ENCODE measurements at regions not wholly inside any gene's neighbourhood (a gene's known extent, or its start where the extent isn't known, plus 50 kb on each side); places are given as distances from the start of the nearest gene placed in this dataset.

DNA sequence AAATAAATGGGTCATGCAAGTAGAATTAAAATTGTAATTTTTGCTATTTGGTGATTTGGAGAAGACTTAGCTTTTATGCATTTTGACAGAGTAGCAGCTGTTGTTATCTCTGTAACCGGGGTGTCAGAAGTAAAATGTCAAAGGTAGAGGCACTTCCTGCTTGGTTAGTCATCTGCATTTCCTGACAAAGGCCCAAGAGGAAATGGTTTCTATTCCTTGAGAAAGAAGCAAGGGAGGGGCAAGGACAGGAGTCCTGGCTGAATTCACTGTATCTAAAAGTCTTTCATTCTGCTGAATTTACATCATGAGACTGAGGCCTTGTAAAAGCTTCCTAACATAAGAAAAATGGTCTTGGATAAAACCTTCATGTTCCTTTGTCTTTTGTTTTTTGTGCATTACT lies 550.9 kb upstream of the BOD1L1 start:
- Histone ChIP-seq H4K20me1 (ENCODE audit: insufficient read depth, low read length) (no peaks in the 10 kb centered on the region), H3K27me3 (replicated peaks; ENCODE audit: insufficient read depth, low read length) (no peaks in the 10 kb centered on the region), H3F3A (ENCODE audit: insufficient read depth, low read length) (peaks cover 38% of the 10 kb centered on the region), H3K9me3 (replicated peaks; ENCODE audit: insufficient read depth, low read length) (no peaks in the 10 kb centered on the region), H2AFZ (ENCODE audit: low read length) (0 out of 2 replicates have a peak overlapping the region, but pooled peaks have one; percentile 8), H3K9ac (ENCODE audit: low read length) (peak overlapping the region; percentile 70), H3K9me2 (replicated peaks; ENCODE audit: insufficient read depth, low read length) (no peaks in the 10 kb centered on the region), H3K36me3 (replicated peaks; ENCODE audit: insufficient read depth, low read length) (no peaks in the 10 kb centered on the region), H3K4me2 (ENCODE audit: low read depth, low read length) (peak overlapping the region; percentile 75), H3K4me3 (ENCODE audit: low read length) (peak overlapping the region; percentile 20; the same call in 1 of the 2 replicates), H3K27ac (ENCODE audit: low read length) (peak overlapping the region; percentile 99), H3K4me1 (ENCODE audit: low read length) (peaks cover 38% of the 10 kb centered on the region), H3K79me2 (ENCODE audit: low read length) (no peaks in the 10 kb centered on the region)
- TF ChIP-seq, protein P1, sequence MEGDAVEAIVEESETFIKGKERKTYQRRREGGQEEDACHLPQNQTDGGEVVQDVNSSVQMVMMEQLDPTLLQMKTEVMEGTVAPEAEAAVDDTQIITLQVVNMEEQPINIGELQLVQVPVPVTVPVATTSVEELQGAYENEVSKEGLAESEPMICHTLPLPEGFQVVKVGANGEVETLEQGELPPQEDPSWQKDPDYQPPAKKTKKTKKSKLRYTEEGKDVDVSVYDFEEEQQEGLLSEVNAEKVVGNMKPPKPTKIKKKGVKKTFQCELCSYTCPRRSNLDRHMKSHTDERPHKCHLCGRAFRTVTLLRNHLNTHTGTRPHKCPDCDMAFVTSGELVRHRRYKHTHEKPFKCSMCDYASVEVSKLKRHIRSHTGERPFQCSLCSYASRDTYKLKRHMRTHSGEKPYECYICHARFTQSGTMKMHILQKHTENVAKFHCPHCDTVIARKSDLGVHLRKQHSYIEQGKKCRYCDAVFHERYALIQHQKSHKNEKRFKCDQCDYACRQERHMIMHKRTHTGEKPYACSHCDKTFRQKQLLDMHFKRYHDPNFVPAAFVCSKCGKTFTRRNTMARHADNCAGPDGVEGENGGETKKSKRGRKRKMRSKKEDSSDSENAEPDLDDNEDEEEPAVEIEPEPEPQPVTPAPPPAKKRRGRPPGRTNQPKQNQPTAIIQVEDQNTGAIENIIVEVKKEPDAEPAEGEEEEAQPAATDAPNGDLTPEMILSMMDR (IDR thresholded peaks at IDR 0.05; ENCODE audit: low read length), result no peak
- TF ChIP-seq EZH2phosphoT487 (IDR thresholded peaks at IDR 0.05; ENCODE audit: low read length) (no peak), EZH2 (optimal IDR thresholded peaks at IDR 0.05; ENCODE audit: low read depth, low read length) (no peak)
- peak; percentile 79 for DNase-seq

DNA sequence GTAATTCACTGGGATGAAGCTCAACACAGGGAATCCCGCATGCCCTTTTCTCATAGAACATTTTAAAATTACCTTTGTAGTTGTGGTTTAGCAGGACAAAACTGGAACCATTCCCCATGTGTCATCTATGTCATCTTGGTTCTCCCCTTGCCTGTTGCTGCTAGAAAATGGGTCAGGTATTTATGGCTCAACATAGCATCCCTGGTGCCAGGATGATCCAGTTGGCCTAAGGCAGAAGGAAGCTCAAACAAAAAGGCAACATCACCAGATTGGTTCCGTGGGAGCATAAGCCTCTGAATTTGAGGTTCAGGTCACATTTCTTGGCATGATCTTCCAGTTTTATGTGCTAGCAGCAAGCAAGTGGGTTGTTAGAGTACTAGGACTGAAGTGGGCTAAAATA lies 552.6 kb upstream of the BOD1L1 start:
- Histone ChIP-seq H3K4me1 (ENCODE audit: low read length) (peaks cover 38% of the 10 kb centered on the region), H3K9ac (ENCODE audit: low read length) (no peak overlapping the region), H2AFZ (ENCODE audit: low read length) (no peak overlapping the region), H3K9me2 (replicated peaks; ENCODE audit: insufficient read depth, low read length) (no peaks in the 10 kb centered on the region), H3K79me2 (ENCODE audit: low read length) (no peaks in the 10 kb centered on the region), H3K4me3 (ENCODE audit: low read length) (no peak overlapping the region), H3K36me3 (replicated peaks; ENCODE audit: insufficient read depth, low read length) (no peaks in the 10 kb centered on the region), H4K20me1 (ENCODE audit: insufficient read depth, low read length) (no peaks in the 10 kb centered on the region), H3K27me3 (replicated peaks; ENCODE audit: insufficient read depth, low read length) (no peaks in the 10 kb centered on the region), H3K27ac (ENCODE audit: low read length) (peak overlapping the region; percentile 99; the same call in 1 of the 2 replicates), H3K9me3 (replicated peaks; ENCODE audit: insufficient read depth, low read length) (no peaks in the 10 kb centered on the region), H3F3A (ENCODE audit: insufficient read depth, low read length) (peaks cover 38% of the 10 kb centered on the region), H3K4me2 (ENCODE audit: low read depth, low read length) (no peak overlapping the region)
- TF ChIP-seq EZH2phosphoT487 (IDR thresholded peaks at IDR 0.05; ENCODE audit: low read length) (no peak), EZH2 (optimal IDR thresholded peaks at IDR 0.05; ENCODE audit: low read depth, low read length) (no peak)
- TF ChIP-seq, protein P1 (IDR thresholded peaks at IDR 0.05; ENCODE audit: low read length), result no peak
- no peak for DNase-seq

DNA sequence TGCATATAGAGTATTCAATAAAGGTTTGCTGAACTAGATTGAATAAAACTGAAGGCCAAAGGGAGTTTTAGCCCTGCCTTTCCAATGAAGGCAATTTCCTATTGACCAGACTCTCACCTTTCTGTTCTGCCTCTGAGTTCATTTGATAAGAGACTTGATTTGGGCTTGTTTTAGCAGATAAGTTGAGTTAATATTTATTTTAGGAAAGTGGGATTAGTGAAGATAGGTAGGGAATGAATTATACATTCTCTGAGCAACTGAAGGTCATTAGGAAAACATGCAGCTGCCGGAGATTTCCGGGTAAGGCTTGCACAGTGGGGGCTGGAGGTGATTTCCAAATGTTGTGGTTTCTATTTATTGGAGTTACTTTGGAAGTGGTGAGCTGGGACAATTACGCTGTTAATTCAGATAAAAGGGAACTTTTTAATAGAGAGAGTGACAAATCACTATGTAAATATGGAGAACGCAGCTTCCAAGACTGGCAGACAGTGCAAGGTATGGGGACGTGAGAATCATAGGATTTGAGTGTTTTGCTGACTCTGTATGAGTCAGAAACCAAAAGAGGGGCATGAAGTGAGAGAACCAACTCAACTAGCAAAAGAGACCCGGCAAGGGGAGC lies 553.6 kb upstream of the BOD1L1 start:
- Histone ChIP-seq H2AFZ (ENCODE audit: low read length) (no peak overlapping the region), H3K9me2 (replicated peaks; ENCODE audit: insufficient read depth, low read length) (no peaks in the 10 kb centered on the region), H3K4me3 (ENCODE audit: low read length) (no peak overlapping the region), H3K27ac (ENCODE audit: low read length) (no peak overlapping the region), H3K4me1 (ENCODE audit: low read length) (peaks cover 34% of the 10 kb centered on the region), H3K9me3 (replicated peaks; ENCODE audit: insufficient read depth, low read length) (no peaks in the 10 kb centered on the region), H3K27me3 (replicated peaks; ENCODE audit: insufficient read depth, low read length) (no peaks in the 10 kb centered on the region), H3K79me2 (ENCODE audit: low read length) (no peaks in the 10 kb centered on the region), H3F3A (ENCODE audit: insufficient read depth, low read length) (peaks cover 37% of the 10 kb centered on the region), H3K4me2 (ENCODE audit: low read depth, low read length) (no peak overlapping the region), H4K20me1 (ENCODE audit: insufficient read depth, low read length) (no peaks in the 10 kb centered on the region), H3K36me3 (replicated peaks; ENCODE audit: insufficient read depth, low read length) (no peaks in the 10 kb centered on the region), H3K9ac (ENCODE audit: low read length) (no peak overlapping the region)
- TF ChIP-seq, protein P1 (IDR thresholded peaks at IDR 0.05; ENCODE audit: low read length), result no peak
- TF ChIP-seq EZH2 (optimal IDR thresholded peaks at IDR 0.05; ENCODE audit: low read depth, low read length) (no peak), EZH2phosphoT487 (IDR thresholded peaks at IDR 0.05; ENCODE audit: low read length) (no peak)
- no peak for DNase-seq

Measured in MM.1S (cell line).